Skin of body (tissue), 1 donor: ENCODE measurements at regions not wholly inside any gene's neighbourhood (a gene's known extent, or its start where the extent isn't known, plus 50 kb on each side); places are given as distances from the start of the nearest gene placed in this dataset.
A peak's percentile ranks its signal among the peaks of the same experiment; 100 is the strongest.

ENCODE experiments used
- DNase-seq: peaks from one replicate; lab custom pipeline; 2025; lab: John Stamatoyannopoulos, UW

- DNase-seq = no peak
Observed at GRCh38 chr11:8799273-8799672, 111.7 kb upstream of the AKIP1 start.

- no peak for DNase-seq
Observed at GRCh38 chr11:8800520-8801110, 110.4 kb upstream of the AKIP1 start.

GRCh38 chr11:8801121-8801520, 109.9 kb upstream of the AKIP1 start:
- no peak for DNase-seq

- DNase-seq = no peak
Observed at GRCh38 chr11:8802251-8802650, 108.7 kb upstream of the AKIP1 start.

GRCh38 chr11:8803973-8804372, 107.0 kb upstream of the AKIP1 start:
- DNase-seq = no peak

- no peak for DNase-seq
Observed at GRCh38 chr11:8805296-8805695, 105.7 kb upstream of the AKIP1 start.

- no peak for DNase-seq
Observed at GRCh38 chr11:8806974-8807373, 104.0 kb upstream of the AKIP1 start.

GRCh38 chr11:8807544-8808225, 103.3 kb upstream of the AKIP1 start:
- no peak for DNase-seq

- DNase-seq = no peak
Observed at GRCh38 chr11:8808226-8808585, 102.8 kb upstream of the AKIP1 start.

- DNase-seq = no peak
Observed at GRCh38 chr11:8809241-8809938, 101.6 kb upstream of the AKIP1 start.

GRCh38 chr11:8809939-8810539, 101.0 kb upstream of the AKIP1 start:
- DNase-seq = peak; percentile 80

- DNase-seq = peak; percentile 95
Observed at GRCh38 chr11:8810540-8811301, 100.3 kb upstream of the AKIP1 start.

GRCh38 chr11:8811571-8811970, 99.4 kb upstream of the AKIP1 start:
- DNase-seq = no peak

- no peak for DNase-seq
Observed at GRCh38 chr11:8812438-8812837, 98.6 kb upstream of the AKIP1 start.

- DNase-seq = peak; percentile 78
Observed at GRCh38 chr11:8813658-8814057, 97.3 kb upstream of the AKIP1 start.

- DNase-seq = no peak
Observed at GRCh38 chr11:8814209-8814922, 96.6 kb upstream of the AKIP1 start.

GRCh38 chr11:8814923-8815240, 96.1 kb upstream of the AKIP1 start:
- no peak for DNase-seq

- no peak for DNase-seq
Observed at GRCh38 chr11:8818421-8818820, 92.6 kb upstream of the AKIP1 start.

GRCh38 chr11:8820401-8820800, 90.6 kb upstream of the AKIP1 start:
- DNase-seq = no peak

GRCh38 chr11:8822469-8822868, 88.5 kb upstream of the AKIP1 start:
- no peak for DNase-seq

GRCh38 chr11:8823174-8823742, 87.7 kb upstream of the AKIP1 start:
- no peak for DNase-seq
